Fibroblast of villous mesenchyme (primary cell): ENCODE measurements at regions not wholly inside any gene's neighbourhood (a gene's known extent, or its start where the extent isn't known, plus 50 kb on each side); places are given as distances from the start of the nearest gene placed in this dataset.

Source experiments
- DNase-seq: peaks from one replicate; pipeline ENCODE4 v3.0.0-alpha.2; 2010; ENCODE audit warnings: low read depth
- H3K4me3 ChIP-seq: 2 replicates; pipeline ENCODE4 v1.5.1; 2011; ENCODE audit warnings: low read depth, mild to moderate bottlenecking, low read length
- CTCF ChIP-seq: IDR thresholded peaks from 2 replicates; pipeline ENCODE4 v1.5.1; 2012; ENCODE audit warnings: low read depth, mild to moderate bottlenecking, low read length; ENCODE audit not compliant: insufficient read depth

- no peak for TF ChIP-seq CTCF
- no peak for DNase-seq
- H3K4me3 ChIP-seq: no peak overlapping the region
Measured at GRCh38 chr1:229953736-229954326, 113.2 kb upstream of the GALNT2 start.

GRCh38 chr1:229964281-229964680, 102.8 kb upstream of the GALNT2 start:
- TF ChIP-seq CTCF: no peak
- DNase-seq: no peak
- H3K4me3 ChIP-seq: no peak overlapping the region

DNA sequence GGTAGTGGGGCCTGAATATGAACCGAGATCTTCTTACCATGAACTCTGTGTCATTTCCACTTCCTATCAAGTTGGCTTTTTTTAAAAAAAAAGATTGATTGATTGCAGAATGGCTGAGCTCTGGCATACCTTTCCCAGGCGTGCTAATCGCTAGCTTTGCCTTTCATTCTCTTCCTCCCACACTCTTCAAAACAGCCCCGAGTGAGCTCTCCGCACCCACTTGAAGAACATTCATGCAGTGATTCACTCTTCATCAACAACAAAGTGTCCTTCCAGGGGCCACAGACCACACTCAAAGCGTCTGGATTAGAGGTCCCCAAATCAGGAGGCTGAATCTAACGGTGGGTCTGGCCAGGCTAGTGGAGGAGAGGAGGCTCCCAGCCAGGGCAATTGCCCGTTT, 96.3 kb upstream of the GALNT2 start:
- H3K4me3 ChIP-seq: no peak overlapping the region
- no peak for DNase-seq
- TF ChIP-seq CTCF: no peak

DNA sequence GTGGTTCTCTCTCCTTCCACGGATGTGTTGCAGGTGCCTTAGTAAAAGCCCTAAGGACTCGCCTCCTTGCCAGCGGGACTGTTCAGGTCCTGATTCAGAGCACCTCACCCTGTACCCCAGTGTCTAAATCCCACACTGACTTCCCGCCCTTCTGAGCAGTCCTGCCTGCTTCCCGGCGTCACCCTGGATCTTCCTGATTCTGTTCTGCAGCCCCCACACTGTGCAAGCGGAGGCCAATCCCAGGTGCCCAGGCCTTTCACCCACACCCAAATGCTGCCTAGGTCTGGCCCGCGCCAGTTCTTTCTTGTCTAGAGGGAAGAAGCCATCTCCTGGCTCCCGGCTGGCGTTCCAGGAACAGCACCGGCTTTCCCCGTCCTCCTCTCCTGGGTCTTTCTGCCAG, 95.9 kb upstream of the GALNT2 start:
- TF ChIP-seq CTCF: no peak
- H3K4me3 ChIP-seq: no peak overlapping the region
- no peak for DNase-seq

- DNase-seq: peak; percentile 8
- no peak overlapping the region for H3K4me3 ChIP-seq
- peak; percentile 45 for TF ChIP-seq CTCF
Measured at GRCh38 chr1:229972600-229973296, 94.3 kb upstream of the GALNT2 start.

- no peak for TF ChIP-seq CTCF
- DNase-seq: no peak
- H3K4me3 ChIP-seq: no peak overlapping the region
Measured at GRCh38 chr1:229973297-229973612, 93.8 kb upstream of the GALNT2 start.

DNA sequence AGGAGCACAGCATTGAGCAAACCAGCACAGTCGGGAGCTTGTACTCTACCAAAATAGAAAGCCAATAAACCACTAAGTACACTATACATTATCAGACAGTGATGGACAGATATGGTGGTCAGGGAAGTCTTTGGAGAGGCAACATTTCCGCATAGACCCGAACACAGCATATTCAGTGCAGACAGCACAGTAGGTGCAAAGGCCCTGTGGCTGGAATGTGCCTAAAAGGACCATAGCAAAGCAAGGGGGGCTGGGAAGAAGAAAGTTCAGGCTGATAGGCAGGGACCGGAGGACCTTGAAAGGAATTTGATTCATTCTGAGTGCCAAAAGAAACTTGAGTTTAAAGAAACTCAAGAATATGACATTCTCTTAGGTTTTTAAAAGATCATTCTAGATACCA, 92.0 kb upstream of the GALNT2 start:
- no peak for DNase-seq
- H3K4me3 ChIP-seq: no peak overlapping the region
- no peak for TF ChIP-seq CTCF
